Liver (tissue), 8 donors: ENCODE measurements at regions not wholly inside any gene's neighbourhood (a gene's known extent, or its start where the extent isn't known, plus 50 kb on each side); places are given as distances from the start of the nearest gene placed in this dataset.

ENCODE experiments used
- DNase-seq: peaks from one replicate; pipeline ENCODE4 v3.0.0-alpha.2; 2017; ENCODE audit warnings: low spot score
- H3K27ac ChIP-seq, 2 donors: one replicate each; pipeline ENCODE4 v1.7.0; 2013; ENCODE audit warnings: inconsistent platforms in 2 of 2, low read length in 2 of 2, control low read depth in 1 of 2, low read depth in 1 of 2, mild to moderate bottlenecking in 1 of 2
- H3K27me3 ChIP-seq, 4 donors: one replicate each; pipeline versions ENCODE4 v1.6.1 to v1.7.0; 2013; ENCODE audit warnings: low read length in 3 of 4, inconsistent platforms in 1 of 4, mild to moderate bottlenecking in 1 of 4, moderate library complexity in 1 of 4; ENCODE audit not compliant: control insufficient read depth in 4 of 4, insufficient read depth in 4 of 4
- H3K36me3 ChIP-seq, 4 donors: one replicate each; pipeline versions ENCODE4 v1.6.1 to v1.7.0; 2013; ENCODE audit warnings: low read length in 3 of 4, mild to moderate bottlenecking in 3 of 4, low read depth in 1 of 4, moderate library complexity in 1 of 4; ENCODE audit not compliant: control insufficient read depth in 4 of 4, insufficient read depth in 3 of 4
- H3K4me1 ChIP-seq, 4 donors: one replicate each; pipeline versions ENCODE4 v1.6.1 to v1.7.0; 2013; ENCODE audit warnings: low read length in 3 of 4, mild to moderate bottlenecking in 3 of 4, moderate library complexity in 1 of 4; ENCODE audit not compliant: control insufficient read depth in 4 of 4, insufficient read depth in 4 of 4
- H3K4me3 ChIP-seq, 3 donors: one replicate each; pipeline versions ENCODE4 v1.6.1 to v1.7.0; 2013; ENCODE audit warnings: low read length in 3 of 3, control low read depth in 1 of 3, low read depth in 1 of 3, mild to moderate bottlenecking in 1 of 3
- H3K9ac ChIP-seq, 2 donors: one replicate each; pipeline ENCODE4 v1.7.0; 2013; ENCODE audit warnings: low read length in 2 of 2, mild to moderate bottlenecking in 2 of 2, moderate library complexity in 2 of 2, control low read depth in 1 of 2, low read depth in 1 of 2
- H3K9me3 ChIP-seq, 4 donors: one replicate each; pipeline versions ENCODE4 v1.6.1 to v1.7.0; 2013; ENCODE audit warnings: low read length in 3 of 4; ENCODE audit not compliant: control insufficient read depth in 4 of 4
- EGR1 ChIP-seq, 2 donors: IDR thresholded peaks; 2 replicates each; pipeline ENCODE4 v1.6.1; 2016 to 2018; ENCODE audit warnings: antibody characterized with exemption in 2 of 2, low read depth in 2 of 2
- FOXA1 ChIP-seq: IDR thresholded peaks from 2 replicates; pipeline ENCODE4 v1.6.1; 2016; ENCODE audit warnings: antibody characterized with exemption
- FOXA2 ChIP-seq: IDR thresholded peaks from 2 replicates; pipeline ENCODE4 v1.6.1; 2016; ENCODE audit warnings: antibody characterized with exemption
- GABPA ChIP-seq, 2 donors: IDR thresholded peaks in 1 of 2; conservative IDR thresholded peaks in 1 of 2; 2 replicates each; pipeline ENCODE4 v1.6.1; 2016; ENCODE audit warnings: antibody characterized with exemption in 2 of 2, mild to moderate bottlenecking in 1 of 2, moderate library complexity in 1 of 2
- HNF4A ChIP-seq, 2 donors: conservative IDR thresholded peaks; 2 replicates each; pipeline ENCODE4 v1.6.1; 2016; ENCODE audit warnings: antibody characterized with exemption in 2 of 2, mild to moderate bottlenecking in 2 of 2
- HNF4G ChIP-seq: IDR thresholded peaks from 2 replicates; pipeline ENCODE4 v1.6.1; 2016; ENCODE audit warnings: antibody characterized with exemption
- JUND ChIP-seq, 2 donors: IDR thresholded peaks; 2 replicates each; pipeline ENCODE4 v1.6.1; 2016; ENCODE audit warnings: antibody characterized with exemption in 2 of 2
- NR2F2 ChIP-seq: IDR thresholded peaks from 2 replicates; pipeline ENCODE4 v1.6.1; 2016; ENCODE audit warnings: antibody characterized with exemption
- RAD21 ChIP-seq, 2 donors: IDR thresholded peaks; 2 replicates each; pipeline ENCODE4 v1.6.1; 2016; ENCODE audit warnings: antibody characterized with exemption in 2 of 2, mild to moderate bottlenecking in 2 of 2
- RXRA ChIP-seq, 2 donors: IDR thresholded peaks; 2 replicates each; pipeline ENCODE4 v1.6.1; 2017 to 2018; ENCODE audit warnings: antibody characterized with exemption in 2 of 2, mild to moderate bottlenecking in 1 of 2
- SP1 ChIP-seq: IDR thresholded peaks from 2 replicates; pipeline ENCODE4 v1.6.1; 2018; ENCODE audit warnings: antibody characterized with exemption, mild to moderate bottlenecking
- TAF1 ChIP-seq: conservative IDR thresholded peaks from 2 replicates; pipeline ENCODE4 v1.6.1; 2016; ENCODE audit warnings: antibody characterized with exemption, mild to moderate bottlenecking
- YY1 ChIP-seq: IDR thresholded peaks from 2 replicates; pipeline ENCODE4 v1.6.1; 2016; ENCODE audit warnings: antibody characterized with exemption, mild to moderate bottlenecking
- WGBS: extraction: QIAGEN DNeasy Blood & Tissue Kit; methylation state at CpG from one replicate; pipeline ENCODE4 v1.1.7; 2013; 5-methylcytosine and 5-hydroxymethylcytosine counted together
- TF ChIP-seq, protein P1 (sequence below): IDR thresholded peaks from 2 replicates; pipeline ENCODE4 v1.6.1; 2016; ENCODE audit warnings: antibody characterized with exemption
- TF ChIP-seq, protein P2 (sequence below): IDR thresholded peaks from 2 replicates; pipeline ENCODE4 v1.6.1; 2016; ENCODE audit warnings: antibody characterized with exemption
- TF ChIP-seq, protein P3 (sequence below): IDR thresholded peaks from 2 replicates; pipeline ENCODE4 v1.6.1; 2016; ENCODE audit warnings: antibody characterized with exemption, mild to moderate bottlenecking
- TF ChIP-seq, protein P4 (sequence below): fragments of 150-350 bp; IDR thresholded peaks from 2 replicates; pipeline ENCODE4 v1.5.1; 2017; ENCODE audit warnings: improper control_type of control experiment, low read depth, low read length; ENCODE audit not compliant: missing input control
- donor health status: healthy.
- donor health status: healthy.
- donor health status: healthy.
- donor health status: healthy.
- donor health status: healthy.

DNA sequence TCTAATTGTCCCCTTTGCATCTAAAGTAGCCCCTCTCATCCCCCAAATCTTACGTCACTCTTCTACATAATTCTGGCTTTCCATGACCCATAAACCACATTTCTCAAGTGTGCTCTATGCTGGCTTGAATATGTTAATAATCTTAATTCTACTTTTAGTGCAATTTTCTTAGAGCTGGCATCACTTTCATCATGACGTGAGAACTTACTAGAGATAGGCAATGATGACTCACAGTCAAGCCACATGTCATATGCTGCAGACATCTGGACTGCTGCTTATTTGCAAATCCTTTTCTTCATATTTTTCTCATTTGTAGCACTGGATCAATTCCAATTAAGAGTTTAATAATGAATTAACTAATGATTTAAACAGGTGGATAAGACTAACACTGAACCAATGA lies 260.7 kb upstream of the PRKCQ start:
- TF ChIP-seq, protein P1, sequence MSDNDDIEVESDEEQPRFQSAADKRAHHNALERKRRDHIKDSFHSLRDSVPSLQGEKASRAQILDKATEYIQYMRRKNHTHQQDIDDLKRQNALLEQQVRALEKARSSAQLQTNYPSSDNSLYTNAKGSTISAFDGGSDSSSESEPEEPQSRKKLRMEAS: no peak
- no peak for DNase-seq
- H3K36me3 ChIP-seq: no peaks in the 10 kb centered on the region
- no peak overlapping the region for H3K27ac ChIP-seq
- no peak overlapping the region for H3K4me3 ChIP-seq
- no peak overlapping the region for H3K9ac ChIP-seq
- 27% methylated on average over 2 of the region's 2 CpGs for whole genome bisulfite sequencing
- H3K27me3 ChIP-seq: no peaks in the 10 kb centered on the region
- peaks cover 0 to 6% (median under 1%) of the 10 kb centered on the region in 4 donors for H3K9me3 ChIP-seq
- no peaks in the 10 kb centered on the region for H3K4me1 ChIP-seq

DNA sequence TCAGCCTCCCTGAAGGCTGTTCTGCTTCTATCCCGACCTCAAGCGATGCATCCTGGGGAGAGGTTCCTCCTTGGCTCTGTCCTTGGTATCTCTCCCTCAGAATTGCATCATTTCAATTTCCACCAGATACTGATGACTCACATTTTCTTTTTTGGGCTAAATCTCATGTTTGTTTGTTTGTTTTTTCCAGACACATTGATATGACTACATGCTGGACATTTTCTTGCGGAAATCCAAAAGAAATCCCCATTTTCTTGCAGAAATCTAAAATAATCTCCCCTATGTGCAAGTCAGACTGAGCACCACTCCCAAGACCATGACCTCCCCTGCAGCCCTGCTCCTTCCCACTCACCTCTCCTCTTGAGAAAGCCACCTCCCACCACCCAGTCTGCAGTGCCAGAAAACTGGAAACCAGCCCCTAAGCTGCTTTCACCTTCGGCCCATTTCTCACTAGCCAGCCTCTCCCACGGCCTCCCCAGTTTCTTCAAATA lies 260.2 kb upstream of the PRKCQ start:
- TF ChIP-seq HNF4A (conservative IDR thresholded peaks at IDR 0.05) (no peak), FOXA1 (no peak), RXRA (IDR thresholded peaks at IDR 0.05) (no peak), NR2F2 (no peak), GABPA (IDR thresholded peaks at IDR 0.05 in 1 of 2, conservative IDR thresholded peaks at IDR 0.05 in 1 of 2) (no peak), TAF1 (no peak), SP1 (no peak), HNF4G (no peak), FOXA2 (no peak), EGR1 (IDR thresholded peaks at IDR 0.05; ENCODE audit: low read depth in 2 of 2) (no peak), JUND (IDR thresholded peaks at IDR 0.05) (no peak), RAD21 (IDR thresholded peaks at IDR 0.05) (no peak), YY1 (no peak)
- TF ChIP-seq, protein P1: no peak
- TF ChIP-seq, protein P2, sequence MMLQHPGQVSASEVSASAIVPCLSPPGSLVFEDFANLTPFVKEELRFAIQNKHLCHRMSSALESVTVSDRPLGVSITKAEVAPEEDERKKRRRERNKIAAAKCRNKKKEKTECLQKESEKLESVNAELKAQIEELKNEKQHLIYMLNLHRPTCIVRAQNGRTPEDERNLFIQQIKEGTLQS: no peak
- TF ChIP-seq, protein P3, sequence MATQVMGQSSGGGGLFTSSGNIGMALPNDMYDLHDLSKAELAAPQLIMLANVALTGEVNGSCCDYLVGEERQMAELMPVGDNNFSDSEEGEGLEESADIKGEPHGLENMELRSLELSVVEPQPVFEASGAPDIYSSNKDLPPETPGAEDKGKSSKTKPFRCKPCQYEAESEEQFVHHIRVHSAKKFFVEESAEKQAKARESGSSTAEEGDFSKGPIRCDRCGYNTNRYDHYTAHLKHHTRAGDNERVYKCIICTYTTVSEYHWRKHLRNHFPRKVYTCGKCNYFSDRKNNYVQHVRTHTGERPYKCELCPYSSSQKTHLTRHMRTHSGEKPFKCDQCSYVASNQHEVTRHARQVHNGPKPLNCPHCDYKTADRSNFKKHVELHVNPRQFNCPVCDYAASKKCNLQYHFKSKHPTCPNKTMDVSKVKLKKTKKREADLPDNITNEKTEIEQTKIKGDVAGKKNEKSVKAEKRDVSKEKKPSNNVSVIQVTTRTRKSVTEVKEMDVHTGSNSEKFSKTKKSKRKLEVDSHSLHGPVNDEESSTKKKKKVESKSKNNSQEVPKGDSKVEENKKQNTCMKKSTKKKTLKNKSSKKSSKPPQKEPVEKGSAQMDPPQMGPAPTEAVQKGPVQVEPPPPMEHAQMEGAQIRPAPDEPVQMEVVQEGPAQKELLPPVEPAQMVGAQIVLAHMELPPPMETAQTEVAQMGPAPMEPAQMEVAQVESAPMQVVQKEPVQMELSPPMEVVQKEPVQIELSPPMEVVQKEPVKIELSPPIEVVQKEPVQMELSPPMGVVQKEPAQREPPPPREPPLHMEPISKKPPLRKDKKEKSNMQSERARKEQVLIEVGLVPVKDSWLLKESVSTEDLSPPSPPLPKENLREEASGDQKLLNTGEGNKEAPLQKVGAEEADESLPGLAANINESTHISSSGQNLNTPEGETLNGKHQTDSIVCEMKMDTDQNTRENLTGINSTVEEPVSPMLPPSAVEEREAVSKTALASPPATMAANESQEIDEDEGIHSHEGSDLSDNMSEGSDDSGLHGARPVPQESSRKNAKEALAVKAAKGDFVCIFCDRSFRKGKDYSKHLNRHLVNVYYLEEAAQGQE: no peak
- TF ChIP-seq, protein P4, sequence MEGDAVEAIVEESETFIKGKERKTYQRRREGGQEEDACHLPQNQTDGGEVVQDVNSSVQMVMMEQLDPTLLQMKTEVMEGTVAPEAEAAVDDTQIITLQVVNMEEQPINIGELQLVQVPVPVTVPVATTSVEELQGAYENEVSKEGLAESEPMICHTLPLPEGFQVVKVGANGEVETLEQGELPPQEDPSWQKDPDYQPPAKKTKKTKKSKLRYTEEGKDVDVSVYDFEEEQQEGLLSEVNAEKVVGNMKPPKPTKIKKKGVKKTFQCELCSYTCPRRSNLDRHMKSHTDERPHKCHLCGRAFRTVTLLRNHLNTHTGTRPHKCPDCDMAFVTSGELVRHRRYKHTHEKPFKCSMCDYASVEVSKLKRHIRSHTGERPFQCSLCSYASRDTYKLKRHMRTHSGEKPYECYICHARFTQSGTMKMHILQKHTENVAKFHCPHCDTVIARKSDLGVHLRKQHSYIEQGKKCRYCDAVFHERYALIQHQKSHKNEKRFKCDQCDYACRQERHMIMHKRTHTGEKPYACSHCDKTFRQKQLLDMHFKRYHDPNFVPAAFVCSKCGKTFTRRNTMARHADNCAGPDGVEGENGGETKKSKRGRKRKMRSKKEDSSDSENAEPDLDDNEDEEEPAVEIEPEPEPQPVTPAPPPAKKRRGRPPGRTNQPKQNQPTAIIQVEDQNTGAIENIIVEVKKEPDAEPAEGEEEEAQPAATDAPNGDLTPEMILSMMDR: no peak

More for the DNA sequence above, 260.2 kb upstream of the PRKCQ start:
- no peak overlapping the region for H3K9ac ChIP-seq
- WGBS: 86% methylated on average over 5 of the region's 5 CpGs
- H3K4me1 ChIP-seq: no peaks in the 10 kb centered on the region
- peaks cover 0 to 6% (median under 1%) of the 10 kb centered on the region in 4 donors for H3K9me3 ChIP-seq
- DNase-seq: no peak
- no peaks in the 10 kb centered on the region for H3K36me3 ChIP-seq
- no peaks in the 10 kb centered on the region for H3K27me3 ChIP-seq
- H3K27ac ChIP-seq: no peak overlapping the region
- no peak overlapping the region for H3K4me3 ChIP-seq
